ENCODE measurements at regions not wholly inside any gene's neighbourhood (a gene's known extent, or its start where the extent isn't known, plus 50 kb on each side); places are given as distances from the start of the nearest gene placed in this dataset.

- H3K4me3 ChIP-seq (ENCODE audit: low read length), result no peak overlapping the region
- DNase-seq (ENCODE audit: low read depth), result peak; percentile 38
- TF ChIP-seq CTCF (conservative IDR thresholded peaks at IDR 0.05; ENCODE audit: low read length), result no peak
These were observed 157.3 kb upstream of the SMAD3 start for GRCh38 chr15:66907826-66908743.

- no peak for TF ChIP-seq CTCF (conservative IDR thresholded peaks at IDR 0.05; ENCODE audit: low read length)
- no peak overlapping the region for H3K4me3 ChIP-seq (ENCODE audit: low read length)
- DNase-seq (ENCODE audit: low read depth), result no peak
These were observed 156.7 kb upstream of the SMAD3 start for GRCh38 chr15:66908744-66909095.

- TF ChIP-seq CTCF (conservative IDR thresholded peaks at IDR 0.05; ENCODE audit: low read length), result no peak
- H3K4me3 ChIP-seq (ENCODE audit: low read length), result no peak overlapping the region
- DNase-seq (ENCODE audit: low read depth), result no peak
These were observed 156.0 kb upstream of the SMAD3 start for GRCh38 chr15:66909381-66909890.

- no peak for DNase-seq (ENCODE audit: low read depth)
- no peak for TF ChIP-seq CTCF (conservative IDR thresholded peaks at IDR 0.05; ENCODE audit: low read length)
- no peak overlapping the region for H3K4me3 ChIP-seq (ENCODE audit: low read length)
These were observed 154.2 kb upstream of the SMAD3 start for GRCh38 chr15:66911131-66911700.

- DNase-seq (ENCODE audit: low read depth), result no peak
- no peak overlapping the region for H3K4me3 ChIP-seq (ENCODE audit: low read length)
- TF ChIP-seq CTCF (conservative IDR thresholded peaks at IDR 0.05; ENCODE audit: low read length), result no peak
These were observed 153.4 kb upstream of the SMAD3 start for GRCh38 chr15:66912001-66912400.

GRCh38 chr15:66912441-66912840, 153.0 kb upstream of the SMAD3 start:
- no peak for TF ChIP-seq CTCF (conservative IDR thresholded peaks at IDR 0.05; ENCODE audit: low read length)
- DNase-seq (ENCODE audit: low read depth), result no peak
- H3K4me3 ChIP-seq (ENCODE audit: low read length), result no peak overlapping the region
